ENCODE measurements at regions not wholly inside any gene's neighbourhood (a gene's known extent, or its start where the extent isn't known, plus 50 kb on each side); places are given as distances from the start of the nearest gene placed in this dataset.

- TF ChIP-seq TAF1 (IDR thresholded peaks at IDR 0.05; ENCODE audit: borderline replicate concordance, low read depth, low read length): no peak
- TF ChIP-seq POLR2A (IDR thresholded peaks at IDR 0.05; ENCODE audit: low read depth, low read length): no peak
- no peak for TF ChIP-seq POLR2AphosphoS5 (IDR thresholded peaks at IDR 0.05; ENCODE audit: low read depth, low read length)
Observed at GRCh38 chr7:41098402-41098801, 604.5 kb downstream of the INHBA start.
